HG03342 (cell line): ENCODE measurements at regions not wholly inside any gene's neighbourhood (a gene's known extent, or its start where the extent isn't known, plus 50 kb on each side); places are given as distances from the start of the nearest gene placed in this dataset.
"Not testable (repeated sequence)": the region's sequence is repeated elsewhere in the genome, so short reads cannot be mapped to it uniquely, and the experiment has no call there.

ENCODE experiments used
- ATAC-seq: cut with Tn5 transposase; IDR thresholded peaks from one replicate; pipeline ENCODE4 v1.9.1; 2021; ENCODE audit warnings: mild to moderate bottlenecking, moderate library complexity; ENCODE audit not compliant: unreplicated experiment

DNA sequence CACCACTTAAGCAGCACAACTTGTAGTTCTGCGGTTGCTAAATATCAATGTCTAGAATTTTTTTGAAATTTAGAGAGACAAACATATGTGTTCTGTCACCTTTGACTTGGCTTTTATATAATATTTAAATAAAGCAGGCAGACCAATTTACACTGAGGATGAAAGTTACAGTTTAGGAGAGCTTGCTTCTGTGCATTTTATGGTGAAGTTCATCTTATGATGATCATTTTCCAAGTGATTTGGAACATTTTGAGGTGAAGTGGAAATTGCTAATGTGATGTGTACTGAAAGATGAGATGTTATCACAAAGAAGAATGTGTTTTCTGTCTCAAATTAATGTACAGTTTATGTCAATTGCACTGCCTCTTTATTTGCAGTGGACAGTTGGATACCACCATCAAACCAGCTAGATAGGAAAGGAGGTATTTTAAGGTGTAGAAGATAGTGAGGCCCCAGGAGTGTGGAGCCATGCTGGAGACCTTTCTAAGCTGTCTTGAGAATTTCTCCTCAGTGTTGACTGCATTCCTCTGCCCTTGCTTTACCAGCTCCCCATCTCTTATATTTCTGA is 461.9 kb downstream of the UTRN start:
- no peak for ATAC-seq

DNA sequence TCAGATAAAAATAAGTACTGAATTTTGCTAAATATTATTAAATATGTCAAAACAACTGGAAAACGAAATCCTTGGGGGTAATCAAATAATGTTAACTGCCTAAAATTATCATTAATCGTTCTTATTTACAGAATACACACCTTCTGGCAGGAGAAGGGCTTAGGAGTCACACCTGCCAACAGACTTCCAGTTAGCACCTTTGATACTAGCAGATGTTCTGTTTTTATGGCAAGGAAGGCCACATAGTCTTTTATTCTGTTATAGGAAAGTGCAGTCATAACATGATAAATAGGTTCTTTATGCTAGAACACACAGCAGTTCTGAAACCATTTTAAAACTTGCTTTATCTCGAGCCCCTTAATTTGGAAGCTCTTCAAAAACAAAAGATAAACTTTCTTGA is 464.1 kb downstream of the UTRN start:
- no peak for ATAC-seq

DNA sequence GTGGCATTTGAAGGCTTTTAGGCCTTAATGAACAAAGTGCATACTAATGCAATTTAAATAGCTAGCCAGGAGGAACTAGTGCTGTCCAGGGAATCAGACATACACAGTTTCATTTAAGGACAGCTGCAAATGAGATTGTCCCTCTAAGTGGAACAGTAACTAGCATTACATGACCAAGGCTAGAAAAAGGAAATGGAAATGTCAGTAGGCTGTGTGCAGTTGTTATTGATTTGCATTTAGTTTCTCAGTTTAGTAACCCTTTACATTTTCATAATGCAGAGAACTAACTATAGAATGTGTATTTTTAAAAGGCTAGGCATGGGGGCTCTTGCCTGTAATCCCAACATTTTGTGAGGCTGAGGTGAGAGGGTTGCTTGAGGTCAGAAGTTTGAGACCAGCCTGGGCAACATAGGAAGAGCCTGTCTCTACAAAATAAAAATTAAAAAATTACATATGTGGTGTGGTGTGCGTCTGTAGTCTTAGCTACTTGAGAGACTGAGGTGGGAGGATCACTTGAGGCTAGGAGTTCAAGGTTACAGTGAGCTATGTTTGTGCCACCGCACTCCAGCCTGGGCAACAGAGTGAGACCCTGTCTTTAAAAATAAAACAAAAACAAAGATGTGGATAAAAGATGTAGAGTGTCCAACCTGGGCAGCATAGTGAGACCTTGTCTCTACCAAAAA is 468.0 kb downstream of the UTRN start:
- peak; percentile 96 for ATAC-seq

GRCh38 chr6:144756469-144756868 is 471.3 kb downstream of the UTRN start:
- ATAC-seq, result no peak

GRCh38 chr6:144757299-144757698 is 472.2 kb downstream of the UTRN start:
- no peak for ATAC-seq

DNA sequence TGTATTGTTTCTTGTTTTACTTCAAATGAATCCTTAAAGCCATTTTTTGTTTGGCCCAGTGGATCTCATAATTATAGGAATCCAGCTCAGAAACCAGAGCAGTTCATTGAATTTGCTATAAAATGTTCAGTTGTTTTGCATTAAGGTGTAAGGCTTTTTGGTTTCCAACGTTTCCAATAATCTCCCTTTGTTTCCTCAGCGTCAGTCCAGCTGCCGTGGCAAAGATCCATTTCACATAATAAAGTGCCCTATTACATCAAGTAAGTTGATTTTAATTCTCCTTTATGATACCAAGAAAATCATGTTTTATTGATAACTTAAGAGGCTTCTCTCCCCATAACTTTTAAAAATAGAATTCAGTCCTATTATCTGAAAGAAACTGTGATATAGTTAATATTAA is 472.6 kb downstream of the UTRN start:
- no peak for ATAC-seq

DNA sequence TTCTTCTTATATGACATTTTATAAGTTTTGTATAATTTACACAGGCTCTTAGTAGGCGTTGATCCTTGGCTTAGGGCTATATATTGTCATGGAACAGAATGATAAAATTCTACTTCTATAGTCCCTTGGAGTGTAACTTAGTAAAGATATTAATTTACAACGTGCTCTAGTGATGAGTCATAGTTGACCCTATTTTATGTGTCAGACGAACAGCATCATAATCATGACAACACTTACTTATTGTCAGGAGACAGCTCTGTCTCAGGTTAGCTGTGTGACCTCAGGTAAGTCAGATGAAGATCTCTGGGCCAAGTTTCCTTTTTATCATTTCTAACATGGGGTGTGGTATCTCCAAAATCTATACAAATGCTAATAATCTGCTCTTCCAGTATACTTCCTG is 473.5 kb downstream of the UTRN start:
- ATAC-seq, result no peak

DNA sequence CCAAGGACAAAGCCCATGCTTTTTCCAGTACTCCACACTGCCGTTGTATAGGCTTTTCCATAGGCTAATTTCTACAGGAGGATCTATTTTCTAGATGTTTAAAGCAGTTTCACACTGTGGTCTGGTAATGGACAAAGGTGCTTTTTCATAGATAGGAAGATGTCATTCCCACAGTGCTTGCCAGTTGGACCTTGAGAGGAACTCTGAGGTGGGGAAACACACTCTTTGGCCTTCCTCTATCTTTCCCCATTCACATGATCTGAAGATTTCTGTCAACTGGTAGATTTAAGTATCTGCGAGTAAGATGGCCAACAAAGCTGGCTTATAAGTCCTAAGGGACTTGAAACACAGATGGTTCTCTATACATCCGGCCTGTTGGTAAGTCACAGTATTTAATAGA is 477.3 kb downstream of the UTRN start:
- ATAC-seq, result no peak

DNA sequence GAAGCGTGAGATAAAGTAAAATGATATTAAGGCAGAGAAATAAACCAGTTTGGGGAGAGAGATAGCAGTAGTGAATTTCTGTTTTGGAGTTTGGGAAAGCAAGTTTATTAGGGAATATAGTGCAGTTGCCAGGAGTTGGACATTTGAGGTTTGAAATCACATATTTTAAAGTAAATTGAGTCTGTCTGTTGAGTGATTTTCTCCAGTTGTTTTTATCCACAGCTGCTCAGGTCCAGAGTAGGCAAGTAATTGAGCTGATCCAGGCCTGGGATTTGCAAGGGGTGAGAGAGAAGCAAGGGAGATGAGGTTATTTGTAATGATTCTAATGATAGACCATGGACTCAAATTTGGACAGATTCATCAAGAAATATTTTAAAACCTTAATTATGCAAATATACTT is 481.9 kb downstream of the UTRN start:
- no peak for ATAC-seq

DNA sequence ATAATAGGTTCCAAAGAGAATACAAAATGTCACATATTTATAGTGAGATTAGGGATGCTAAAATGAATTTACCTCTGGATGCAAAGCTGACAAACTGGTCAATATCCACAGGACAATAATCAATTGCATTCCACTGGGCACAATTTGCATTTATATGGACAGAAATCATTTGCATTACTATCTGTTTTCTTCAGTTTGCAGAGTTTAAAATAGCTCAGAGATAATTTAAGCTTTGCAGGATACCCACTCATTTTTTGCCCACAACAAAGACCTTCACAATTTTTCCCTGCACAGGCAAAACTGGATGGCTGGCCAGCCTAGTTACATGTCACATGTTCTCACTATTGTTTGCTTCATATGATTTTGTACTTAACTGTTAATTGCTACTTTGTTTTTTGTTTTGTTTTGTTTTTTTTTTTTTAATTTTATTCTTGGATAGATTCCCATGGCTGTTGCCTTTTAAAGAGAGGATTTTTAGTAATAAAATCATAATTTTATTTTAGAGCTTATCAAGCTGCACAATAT is 483.5 kb downstream of the UTRN start:
- ATAC-seq, result no peak

DNA sequence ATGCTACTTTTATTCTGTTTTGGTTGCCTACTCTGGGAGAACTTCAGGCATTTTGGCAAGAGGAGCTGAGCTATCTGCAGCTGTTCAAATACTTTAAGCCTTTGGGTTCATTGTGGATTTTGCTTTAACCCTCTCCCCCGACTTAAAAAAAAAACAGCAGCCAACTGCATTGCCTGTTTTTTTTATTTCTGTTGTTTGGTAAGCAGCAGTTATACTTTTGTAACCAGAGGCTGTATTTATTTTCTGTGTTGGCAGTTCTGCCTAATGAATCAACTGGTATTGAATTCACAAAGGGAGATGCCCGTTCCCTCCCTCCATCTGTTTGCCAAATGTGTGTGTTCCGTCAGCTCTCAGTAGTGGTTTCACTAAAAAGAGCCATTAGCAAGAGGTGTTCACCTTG is 484.0 kb downstream of the UTRN start:
- no peak for ATAC-seq

DNA sequence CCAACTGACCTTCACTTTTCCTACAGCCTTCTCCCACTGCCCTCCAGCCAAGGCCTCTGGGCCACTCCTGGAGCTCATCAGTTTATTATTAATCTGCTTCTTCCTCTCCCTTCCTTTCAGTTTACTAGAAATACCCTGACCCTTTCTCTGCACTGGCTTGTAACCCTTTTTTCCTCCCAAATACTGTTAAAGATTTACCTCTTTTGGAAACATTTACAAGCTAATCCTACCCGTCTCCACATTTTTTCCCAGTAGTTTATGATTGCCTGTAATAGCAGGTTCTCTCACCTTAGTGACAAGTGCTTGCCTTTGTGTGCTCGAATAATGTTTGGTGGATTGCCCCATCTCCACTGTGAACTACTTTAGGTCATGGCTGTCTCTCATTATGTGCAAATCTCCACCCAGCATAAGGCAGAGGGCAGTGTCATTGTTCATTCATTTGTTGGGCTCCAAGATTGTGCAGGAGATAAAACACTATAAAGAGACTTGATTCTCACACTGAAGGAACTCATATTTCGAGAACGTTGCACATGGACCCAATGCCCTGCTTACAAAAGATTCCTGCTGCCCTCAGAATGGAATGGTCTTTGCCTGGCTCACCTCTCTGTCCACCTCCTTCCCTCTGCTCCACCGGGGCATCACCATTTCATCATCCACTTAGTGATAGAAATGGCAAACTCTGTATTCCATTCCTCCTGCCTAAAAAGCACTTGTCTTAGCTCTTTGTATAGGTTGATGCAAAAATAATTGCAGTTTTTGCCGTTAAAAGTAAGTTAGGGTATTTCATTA is 491.1 kb downstream of the UTRN start:
- no peak for ATAC-seq

- peak; percentile 51 for ATAC-seq
Measured at GRCh38 chr6:144777249-144777648, 492.1 kb downstream of the UTRN start.

DNA sequence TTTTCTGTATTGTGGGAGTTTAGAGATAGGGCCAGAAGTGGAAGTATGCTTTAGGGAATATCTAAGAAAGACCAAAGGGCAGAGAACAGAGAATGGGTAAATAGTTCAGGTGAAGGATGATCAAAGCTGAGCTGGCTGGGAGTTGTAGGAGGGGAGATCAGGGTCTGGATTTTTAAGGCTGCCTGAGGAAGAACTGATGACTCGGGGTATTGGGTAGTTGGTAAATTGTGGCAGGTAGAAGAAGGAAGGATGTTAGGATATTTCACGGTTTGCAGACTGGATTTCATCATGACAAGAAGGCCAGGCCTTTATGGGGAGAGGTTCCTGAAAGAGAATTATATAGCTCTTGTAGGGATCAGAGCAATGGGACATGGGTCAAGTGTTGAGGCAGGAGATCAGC is 492.9 kb downstream of the UTRN start:
- ATAC-seq, result no peak

DNA sequence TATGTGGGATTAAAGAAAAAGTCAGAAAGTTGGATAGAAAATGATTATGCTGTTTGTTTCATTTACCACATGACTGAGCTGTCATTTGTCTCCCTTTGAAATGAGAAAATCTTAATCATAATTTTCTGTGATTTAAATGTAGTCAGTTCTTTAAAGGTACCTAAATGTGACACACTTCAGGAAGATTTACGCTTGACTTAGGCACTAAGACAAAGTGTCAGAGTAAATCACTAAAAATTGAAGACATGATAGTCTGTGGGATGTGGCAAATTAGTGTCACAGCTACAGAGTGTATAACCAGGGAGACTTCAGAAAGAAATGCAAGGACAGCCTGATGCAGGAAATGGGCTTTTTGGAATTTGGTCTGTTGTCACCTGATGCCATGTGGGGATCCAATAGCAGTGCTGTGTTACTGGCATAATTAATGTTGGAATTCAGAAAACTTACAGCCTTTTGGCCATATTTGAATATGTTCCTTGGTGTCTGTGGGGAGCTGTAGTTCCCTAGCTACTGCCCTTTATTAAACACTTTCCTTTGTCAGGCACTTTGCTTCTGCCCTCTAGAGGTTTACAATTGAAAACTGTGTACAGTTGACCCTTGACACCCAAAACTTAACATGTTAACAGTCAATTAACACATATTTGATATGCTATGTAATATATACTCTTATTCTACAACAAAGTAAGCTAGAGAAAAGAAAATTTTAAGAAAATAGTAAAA is 493.8 kb downstream of the UTRN start:
- peak; percentile 41 for ATAC-seq

DNA sequence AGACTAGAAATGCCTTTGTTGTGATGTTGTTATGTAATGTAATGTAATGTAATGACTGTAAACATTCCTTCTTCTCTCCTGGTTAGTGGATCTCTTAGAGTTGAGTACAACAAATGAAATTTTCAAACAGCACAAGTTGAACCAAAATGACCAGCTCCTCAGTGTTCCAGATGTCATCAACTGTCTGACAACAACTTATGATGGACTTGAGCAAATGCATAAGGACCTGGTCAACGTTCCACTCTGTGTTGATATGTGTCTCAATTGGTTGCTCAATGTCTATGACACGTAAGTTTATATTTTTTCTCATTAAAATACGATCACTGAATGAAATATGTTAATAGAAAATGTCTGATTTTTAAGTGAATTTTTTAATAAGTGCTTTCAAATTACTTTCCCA is 496.7 kb downstream of the UTRN start:
- no peak for ATAC-seq

GRCh38 chr6:144782634-144783033 is 497.5 kb downstream of the UTRN start:
- ATAC-seq, result no peak

- ATAC-seq, result no peak
Measured at GRCh38 chr6:144785056-144785455, 499.9 kb downstream of the UTRN start.

- ATAC-seq, result no peak
Measured at GRCh38 chr6:144786825-144787224, 501.7 kb downstream of the UTRN start.

DNA sequence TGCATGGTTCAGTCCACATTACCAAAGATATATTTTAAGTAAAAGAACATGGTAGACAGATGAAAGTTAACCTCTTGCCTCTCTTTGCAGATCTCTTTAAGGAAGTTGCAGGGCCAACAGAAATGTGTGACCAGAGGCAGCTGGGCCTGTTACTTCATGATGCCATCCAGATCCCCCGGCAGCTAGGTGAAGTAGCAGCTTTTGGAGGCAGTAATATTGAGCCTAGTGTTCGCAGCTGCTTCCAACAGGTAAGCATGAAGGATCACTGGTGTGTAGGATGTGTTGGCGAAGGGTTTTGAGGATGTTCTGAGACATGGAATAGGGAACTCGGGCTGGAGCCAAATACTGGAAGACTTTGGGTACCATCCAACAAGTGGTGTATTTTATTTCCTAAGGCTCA is 508.6 kb downstream of the UTRN start:
- ATAC-seq, result no peak

- ATAC-seq, result not testable (repeated sequence)
Measured at GRCh38 chr6:144795022-144795421, 509.9 kb downstream of the UTRN start.
